Stimulated activated naive CD8-positive, alpha-beta T cell treated with anti-CD3 and anti-CD28 coated beads, Interleukin-15, amount 100 ng/mL, for 72 hours (primary cell): ENCODE measurements at regions not wholly inside any gene's neighbourhood (a gene's known extent, or its start where the extent isn't known, plus 50 kb on each side); places are given as distances from the start of the nearest gene placed in this dataset.
"Not testable (repeated sequence)": the region's sequence is repeated elsewhere in the genome, so short reads cannot be mapped to it uniquely, and the experiment has no call there.

ENCODE experiments used
- ATAC-seq: fragments of 150-1000 bp; cut with Tn5 transposase; 2 replicates; pipeline ENCODE4 v1.10.0; 2021; ENCODE audit warnings: mild to moderate bottlenecking, moderate library complexity
- DNase-seq, 2 donors: peaks; one replicate each; pipeline ENCODE4 v3.0.0; 2021 to 2022
- H3K27ac Mint-ChIP-seq, 2 donors: one replicate each; pipeline ENCODE4 v1.8.0; 2022; ENCODE audit warnings: mild to moderate bottlenecking in 2 of 2, mixed read lengths in 2 of 2, moderate library complexity in 2 of 2
- H3K27me3 Mint-ChIP-seq: one replicate; pipeline ENCODE4 v1.8.0; 2022; ENCODE audit warnings: mixed read lengths
- H3K4me1 Mint-ChIP-seq: one replicate; pipeline ENCODE4 v1.8.0; 2022; ENCODE audit warnings: mild to moderate bottlenecking, mixed read lengths
- H3K4me3 Mint-ChIP-seq, 2 donors: one replicate each; pipeline ENCODE4 v1.8.0; 2022; ENCODE audit warnings: mild to moderate bottlenecking in 2 of 2, mixed read lengths in 2 of 2, moderate library complexity in 1 of 2
- H3K9me3 Mint-ChIP-seq, 2 donors: one replicate each; pipeline ENCODE4 v1.8.0; 2022; ENCODE audit warnings: mixed read lengths in 2 of 2

DNA sequence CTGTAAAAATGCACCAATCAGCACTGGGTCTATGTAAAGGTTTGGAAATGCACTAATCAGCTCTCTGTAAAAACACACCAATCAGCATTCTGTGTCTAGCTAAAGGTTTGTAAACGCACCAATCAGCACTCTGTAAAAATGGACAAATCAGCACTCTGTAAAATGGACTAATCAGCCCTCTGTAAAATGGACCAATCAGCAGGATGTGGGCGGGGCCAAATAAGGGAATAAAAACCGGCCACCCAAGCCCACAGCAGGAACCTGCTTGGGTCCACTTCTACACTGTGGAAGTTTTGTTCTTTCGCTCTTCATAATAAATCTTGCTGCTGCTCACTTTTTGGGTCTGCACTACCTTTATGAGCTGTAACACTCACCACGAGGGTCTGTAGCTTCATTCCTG, 101.0 kb downstream of the SMC2 start:
- peaks cover 19% of the 10 kb centered on the region for H3K27me3 Mint-ChIP-seq
- H3K4me1 Mint-ChIP-seq, H3K4me3 Mint-ChIP-seq, DNase-seq, ATAC-seq, H3K27ac Mint-ChIP-seq, H3K9me3 Mint-ChIP-seq: not testable (repeated sequence)

DNA sequence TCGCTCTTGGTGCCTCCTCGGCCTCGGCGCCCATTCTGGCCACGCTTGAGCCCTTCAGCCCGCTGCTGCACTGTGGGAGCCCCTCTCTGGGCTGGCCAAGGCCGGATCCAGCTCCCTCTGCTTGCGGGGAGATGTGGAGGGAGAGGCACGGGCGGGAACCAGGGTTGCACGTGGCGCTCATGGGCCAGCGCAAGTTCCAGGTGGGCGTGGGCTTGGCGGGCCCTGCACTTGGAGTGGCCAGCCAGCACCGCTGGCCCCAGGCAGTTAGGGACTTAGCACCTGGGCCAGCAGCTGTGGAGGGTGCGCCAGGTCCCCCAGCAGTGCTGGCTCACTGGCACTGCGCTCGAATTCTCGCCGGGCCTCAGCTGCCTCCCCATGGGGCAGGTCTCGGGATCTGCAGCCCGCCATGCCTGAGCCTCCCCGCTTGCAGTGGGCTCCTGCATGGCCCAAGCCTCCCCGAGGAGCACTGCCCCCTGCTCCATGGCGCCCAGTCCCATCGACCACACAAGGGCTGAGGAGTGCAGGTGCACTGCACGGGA, 106.4 kb downstream of the SMC2 start:
- Mint-ChIP-seq H3K4me1 (no peaks in the 10 kb centered on the region), H3K9me3 (no peaks in the 10 kb centered on the region), H3K27me3 (no peaks in the 10 kb centered on the region), H3K27ac (no peak overlapping the region), H3K4me3 (no peak overlapping the region)
- DNase-seq (no peak), ATAC-seq (no peak)

DNA sequence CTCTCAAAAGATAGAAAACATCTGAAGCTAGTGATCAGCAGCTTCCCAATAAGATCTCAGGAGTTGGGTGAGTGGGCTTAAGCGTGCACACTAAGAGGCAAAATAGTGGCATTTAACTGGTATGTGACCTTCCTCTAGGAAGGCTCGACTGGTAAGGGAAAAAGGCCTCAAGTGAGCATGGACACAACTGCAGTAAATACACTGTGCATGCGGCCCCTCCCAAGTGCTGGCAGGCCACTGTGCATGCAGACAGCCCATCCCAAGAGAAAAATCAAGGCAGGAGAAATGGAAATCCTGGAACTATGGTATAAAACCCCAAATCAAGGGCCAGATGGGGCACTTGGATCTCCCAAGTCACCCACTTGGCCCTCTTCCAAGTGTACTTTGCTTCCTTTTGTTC, 112.7 kb downstream of the SMC2 start:
- no peaks in the 10 kb centered on the region for H3K9me3 Mint-ChIP-seq
- ATAC-seq (no peak), DNase-seq (no peak)
- no peaks in the 10 kb centered on the region for H3K4me1 Mint-ChIP-seq
- no peaks in the 10 kb centered on the region for H3K27me3 Mint-ChIP-seq
- H3K4me3 Mint-ChIP-seq = no peak overlapping the region
- H3K27ac Mint-ChIP-seq = no peak overlapping the region

DNA sequence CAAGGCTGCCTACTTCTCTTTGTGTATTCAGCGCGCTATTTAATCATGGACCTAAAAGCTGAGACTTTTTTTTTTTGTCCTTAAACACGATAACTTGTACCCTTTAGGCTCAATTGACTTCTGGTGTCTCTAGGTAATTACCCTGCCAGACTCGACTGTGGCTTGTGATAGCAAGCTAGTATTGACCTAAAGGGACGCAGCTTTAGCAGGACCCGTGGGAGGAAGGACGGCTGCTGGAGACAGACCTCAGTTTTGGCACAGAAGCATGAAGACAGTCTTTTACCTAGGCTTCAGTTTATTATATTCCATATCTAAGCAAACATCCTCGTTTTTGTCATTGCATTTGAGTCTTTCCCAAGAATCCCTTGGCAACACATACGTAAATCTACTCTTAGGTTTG, 115.3 kb downstream of the SMC2 start:
- H3K4me1 Mint-ChIP-seq = no peaks in the 10 kb centered on the region
- H3K27me3 Mint-ChIP-seq = no peaks in the 10 kb centered on the region

DNA sequence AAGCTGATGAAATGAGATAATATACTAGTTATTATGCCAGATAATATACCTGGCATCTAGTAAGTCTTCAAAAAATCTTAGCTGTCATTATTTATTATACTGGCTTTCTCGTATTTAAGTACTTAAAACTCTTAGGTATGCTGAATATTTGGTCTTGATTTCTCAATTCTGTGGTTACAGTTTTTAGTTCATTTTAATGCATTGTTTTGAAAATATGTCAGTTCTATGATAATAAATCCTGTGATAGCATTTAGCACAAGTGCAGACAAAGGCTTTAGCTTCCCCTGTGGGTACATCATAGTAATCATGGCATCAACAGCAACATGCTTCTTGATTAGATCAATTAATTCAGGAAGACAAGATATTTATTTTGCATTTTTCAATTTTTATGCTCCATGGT, 133.0 kb downstream of the SMC2 start:
- DNase-seq = no peak
- no peak overlapping the region for H3K4me3 Mint-ChIP-seq
- no peaks in the 10 kb centered on the region for H3K4me1 Mint-ChIP-seq
- ATAC-seq = no peak
- H3K9me3 Mint-ChIP-seq = no peaks in the 10 kb centered on the region
- no peaks in the 10 kb centered on the region for H3K27me3 Mint-ChIP-seq
- no peak overlapping the region for H3K27ac Mint-ChIP-seq

More for the DNA sequence above, 115.3 kb downstream of the SMC2 start:
- no peak overlapping the region for H3K4me3 Mint-ChIP-seq
- ATAC-seq (no peak), DNase-seq (no peak)
- H3K9me3 Mint-ChIP-seq = no peaks in the 10 kb centered on the region
- H3K27ac Mint-ChIP-seq = no peak overlapping the region

DNA sequence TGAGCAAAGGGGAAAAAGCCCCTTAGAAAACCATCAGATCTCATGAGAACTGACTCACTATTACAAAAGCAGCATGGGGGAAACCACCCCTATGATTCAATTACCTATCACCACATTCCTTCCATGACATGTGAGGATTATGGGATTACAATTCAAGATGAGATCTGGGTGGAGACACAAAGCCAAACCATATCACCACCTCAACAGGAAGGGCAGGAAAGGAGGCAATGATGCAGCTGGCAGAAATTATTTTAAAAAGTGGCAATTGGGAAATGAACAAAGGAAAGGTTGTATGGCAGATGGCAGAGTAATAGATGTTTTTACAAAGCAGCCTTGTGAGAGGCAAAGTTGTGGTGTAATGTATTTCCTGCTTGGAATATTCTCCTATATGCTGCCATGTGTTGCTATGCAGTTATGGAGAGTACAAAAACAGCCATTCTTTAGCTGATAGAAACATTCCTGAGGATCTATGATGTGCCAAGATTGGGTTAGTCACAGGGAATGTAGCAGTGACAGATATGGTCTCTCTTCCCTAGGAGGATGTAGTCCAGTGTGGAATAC, 138.8 kb downstream of the SMC2 start:
- H3K4me3 Mint-ChIP-seq = no peak overlapping the region
- no peak for ATAC-seq

DNA sequence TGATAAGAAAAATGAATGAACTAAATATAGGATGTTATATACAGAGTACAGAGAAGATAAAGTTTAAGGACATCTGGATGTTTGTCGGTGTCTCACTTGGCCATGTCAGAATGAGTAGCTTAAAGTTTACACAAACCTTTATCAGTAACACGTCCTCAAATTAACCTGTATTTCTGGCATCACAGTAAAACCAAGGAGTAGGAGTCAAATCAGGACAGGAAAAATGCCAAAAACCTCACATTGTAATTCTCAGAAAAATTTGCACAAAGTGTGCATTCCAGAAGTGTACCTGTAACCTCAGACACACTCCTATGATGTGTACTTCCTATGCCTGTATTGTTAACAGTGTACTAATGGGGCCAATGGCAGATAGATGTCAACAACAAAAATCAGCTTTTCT, 139.3 kb downstream of the SMC2 start:
- Mint-ChIP-seq H3K27me3 (no peaks in the 10 kb centered on the region), H3K9me3 (peaks cover 0 to 7% of the 10 kb centered on the region in 2 donors), H3K27ac (no peak overlapping the region), H3K4me3 (no peak overlapping the region), H3K4me1 (no peaks in the 10 kb centered on the region)
- ATAC-seq (no peak), DNase-seq (no peak)

More for the DNA sequence above, 138.8 kb downstream of the SMC2 start:
- H3K4me1 Mint-ChIP-seq = no peaks in the 10 kb centered on the region
- H3K27ac Mint-ChIP-seq = no peak overlapping the region
- H3K9me3 Mint-ChIP-seq = peaks cover 0 to 7% of the 10 kb centered on the region in 2 donors
- DNase-seq = no peak
- no peaks in the 10 kb centered on the region for H3K27me3 Mint-ChIP-seq

DNA sequence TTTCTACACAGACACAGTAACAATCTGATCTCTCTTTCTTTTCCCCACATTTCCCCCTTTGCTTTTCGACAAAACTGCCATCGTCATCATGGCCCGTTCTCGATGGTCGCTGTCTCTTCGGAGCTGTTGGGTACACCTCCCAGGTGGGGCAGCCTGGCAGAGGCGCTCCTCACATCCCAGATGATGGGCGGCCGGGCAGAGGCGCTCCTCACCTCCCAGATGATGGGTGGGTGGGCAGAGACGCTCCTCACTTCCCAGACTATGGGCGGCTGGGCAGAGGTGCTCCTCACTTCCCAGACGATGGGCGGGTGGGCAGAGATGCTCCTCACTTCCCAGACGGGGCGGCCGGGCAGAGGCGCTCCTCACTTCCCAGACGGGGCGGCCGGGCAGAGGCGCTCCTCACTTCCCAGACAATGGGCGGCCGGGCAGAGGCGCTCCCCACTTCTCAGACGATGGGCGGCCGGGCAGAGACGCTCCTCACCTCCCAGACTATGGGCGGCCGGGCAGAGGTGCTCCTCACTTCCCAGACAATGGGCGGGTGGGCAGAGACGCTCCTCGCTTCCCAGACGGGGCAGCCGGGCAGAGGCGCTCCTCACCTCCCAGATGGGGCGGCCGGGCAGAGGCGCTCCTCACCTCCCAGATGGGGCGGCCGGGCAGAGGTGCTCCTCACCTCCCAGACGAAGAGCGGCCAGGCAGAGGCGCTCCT, 140.7 kb downstream of the SMC2 start:
- H3K27me3 Mint-ChIP-seq, ATAC-seq: not testable (repeated sequence)

DNA sequence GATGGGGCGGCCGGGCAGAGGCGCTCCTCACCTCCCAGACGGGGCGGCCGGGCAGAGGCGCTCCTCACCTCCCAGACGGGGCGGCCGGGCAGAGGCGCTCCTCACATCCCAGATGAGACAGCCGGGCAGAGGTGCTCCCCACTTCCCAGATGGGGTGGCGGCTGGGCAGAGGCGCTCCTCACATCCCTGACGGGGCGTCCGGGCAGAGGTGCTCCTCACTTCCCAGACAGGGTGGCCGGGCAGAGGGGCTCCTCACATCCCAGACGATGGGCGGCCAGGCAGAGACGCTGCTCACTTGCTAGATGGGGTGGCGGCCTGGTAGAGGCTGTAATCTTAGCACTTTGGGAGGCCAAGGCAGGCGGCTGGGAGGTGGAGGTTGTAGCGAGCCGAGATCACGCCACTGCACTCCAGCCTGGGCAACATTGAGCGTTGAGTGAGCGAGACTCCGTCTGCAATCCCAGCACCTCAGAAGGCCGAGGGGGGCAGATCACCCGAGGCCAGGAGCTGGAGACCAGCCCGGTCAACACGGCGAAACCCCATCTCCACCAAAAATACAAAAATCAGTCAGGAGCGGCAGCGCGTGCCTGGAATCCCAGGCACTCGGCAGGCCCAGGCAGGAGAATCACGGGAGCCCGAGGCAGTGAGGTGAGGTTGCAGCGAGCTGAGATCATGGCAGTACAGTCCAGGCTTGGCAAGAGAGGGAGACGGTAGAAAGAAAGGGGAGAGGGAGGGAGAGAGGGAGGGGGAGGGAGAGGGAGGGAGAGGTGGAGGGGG, 141.4 kb downstream of the SMC2 start:
- H3K27me3 Mint-ChIP-seq, H3K4me1 Mint-ChIP-seq, H3K9me3 Mint-ChIP-seq, H3K27ac Mint-ChIP-seq, DNase-seq, H3K4me3 Mint-ChIP-seq, ATAC-seq: not testable (repeated sequence)

More for the DNA sequence above, 140.7 kb downstream of the SMC2 start:
- not testable (repeated sequence) for H3K27ac Mint-ChIP-seq, H3K4me3 Mint-ChIP-seq, H3K9me3 Mint-ChIP-seq, DNase-seq, H3K4me1 Mint-ChIP-seq

DNA sequence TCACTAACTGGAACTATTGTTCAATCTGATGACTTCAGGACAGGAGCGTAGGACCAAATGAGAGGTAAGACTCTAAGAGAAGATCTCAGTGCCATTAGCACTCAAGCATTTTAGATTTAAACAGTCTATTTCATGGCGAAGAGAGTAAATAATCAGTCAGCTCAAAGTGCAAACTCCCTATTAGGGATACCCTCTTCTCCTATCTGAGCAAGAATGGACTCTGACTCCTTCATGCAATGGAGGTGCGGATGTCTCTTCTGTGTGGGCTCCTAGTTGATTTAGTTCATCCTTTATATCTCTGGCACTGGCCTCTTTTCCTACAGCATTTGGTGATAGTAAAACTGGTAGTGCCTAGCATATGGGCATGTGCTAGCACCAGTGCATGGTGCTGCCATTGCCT, 144.6 kb downstream of the SMC2 start:
- no peaks in the 10 kb centered on the region for H3K27me3 Mint-ChIP-seq
- H3K4me1 Mint-ChIP-seq = no peaks in the 10 kb centered on the region
- ATAC-seq = no peak
- H3K4me3 Mint-ChIP-seq = no peak overlapping the region
- no peak for DNase-seq
- no peak overlapping the region for H3K27ac Mint-ChIP-seq
- peaks cover 0 to 7% of the 10 kb centered on the region in 2 donors for H3K9me3 Mint-ChIP-seq

DNA sequence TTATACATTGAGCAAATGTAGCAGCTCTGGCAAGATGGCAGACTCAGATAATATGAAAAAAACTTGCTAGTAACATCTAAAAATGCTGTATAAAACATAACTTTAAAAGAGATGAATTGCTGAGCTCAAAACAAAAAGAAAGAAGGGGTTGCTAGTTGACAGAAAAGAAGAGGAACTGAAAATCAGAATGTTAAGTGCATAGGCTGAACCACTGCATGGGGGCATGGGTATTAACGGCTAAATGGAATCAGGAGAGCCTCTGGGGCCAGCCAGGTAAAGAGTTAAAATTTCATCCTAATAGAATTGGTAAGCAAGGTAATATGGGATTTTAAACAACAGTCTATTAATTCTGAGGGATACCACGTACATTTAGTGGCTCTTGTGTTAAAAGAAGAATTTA, 146.8 kb downstream of the SMC2 start:
- Mint-ChIP-seq H3K27ac (no peak overlapping the region), H3K27me3 (no peaks in the 10 kb centered on the region), H3K4me3 (no peak overlapping the region), H3K9me3 (peaks cover 0 to 2% of the 10 kb centered on the region in 2 donors), H3K4me1 (no peaks in the 10 kb centered on the region)
- no peak for ATAC-seq
- no peak for DNase-seq

DNA sequence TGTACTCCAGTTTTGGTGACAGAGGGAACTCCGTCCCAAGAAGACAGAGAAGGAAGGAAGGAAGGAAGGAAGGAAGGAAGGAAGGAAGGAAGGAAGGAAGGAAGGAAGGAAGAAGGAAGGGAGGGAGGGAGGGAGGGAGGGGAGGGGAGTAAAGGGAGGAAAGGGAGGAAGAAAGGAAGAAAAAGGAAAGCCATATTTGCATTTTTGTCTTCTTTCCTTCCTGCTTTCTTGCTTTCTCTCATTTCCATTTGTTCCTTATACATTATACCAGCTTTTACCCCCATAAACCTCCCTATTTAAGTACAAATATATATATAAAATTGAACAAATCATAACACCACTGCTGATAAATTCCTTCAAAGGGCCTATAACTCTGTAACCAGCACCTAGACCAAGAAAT, 151.8 kb downstream of the SMC2 start:
- no peaks in the 10 kb centered on the region for H3K27me3 Mint-ChIP-seq
- H3K27ac Mint-ChIP-seq = no peak overlapping the region
- H3K4me1 Mint-ChIP-seq = no peaks in the 10 kb centered on the region
- no peak for ATAC-seq
- no peak for DNase-seq
- H3K4me3 Mint-ChIP-seq = no peak overlapping the region
- H3K9me3 Mint-ChIP-seq = no peaks in the 10 kb centered on the region

DNA sequence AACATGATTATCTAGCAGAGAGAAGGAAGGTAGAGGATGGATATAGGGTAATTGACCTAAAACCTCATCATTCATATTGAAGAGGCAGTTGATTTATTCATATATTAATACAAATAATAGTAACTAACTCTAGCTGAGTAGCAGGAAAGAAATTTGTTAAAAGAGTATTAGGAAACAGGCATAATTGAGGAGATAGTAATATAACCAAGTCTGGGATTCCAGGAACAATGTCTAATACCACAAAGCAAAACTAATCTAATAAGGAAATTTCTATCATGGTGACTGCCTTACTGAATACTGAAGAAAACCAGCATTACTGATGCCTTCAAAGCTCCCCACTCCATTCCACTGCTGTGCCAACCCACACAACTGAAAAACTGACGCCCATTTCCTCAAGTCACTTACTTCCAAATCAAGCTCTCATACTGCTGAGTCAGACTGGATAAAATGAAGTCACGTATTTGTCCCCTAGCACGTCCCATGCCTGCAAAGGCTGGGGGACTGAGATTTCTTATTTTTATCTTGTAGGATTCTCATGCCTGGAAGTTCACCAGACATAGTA, 153.9 kb downstream of the SMC2 start:
- DNase-seq = no peak
- Mint-ChIP-seq H3K9me3 (peaks cover 6 to 8% of the 10 kb centered on the region in 2 donors), H3K27me3 (no peaks in the 10 kb centered on the region), H3K4me1 (no peaks in the 10 kb centered on the region), H3K27ac (no peak overlapping the region), H3K4me3 (no peak overlapping the region)
- no peak for ATAC-seq

DNA sequence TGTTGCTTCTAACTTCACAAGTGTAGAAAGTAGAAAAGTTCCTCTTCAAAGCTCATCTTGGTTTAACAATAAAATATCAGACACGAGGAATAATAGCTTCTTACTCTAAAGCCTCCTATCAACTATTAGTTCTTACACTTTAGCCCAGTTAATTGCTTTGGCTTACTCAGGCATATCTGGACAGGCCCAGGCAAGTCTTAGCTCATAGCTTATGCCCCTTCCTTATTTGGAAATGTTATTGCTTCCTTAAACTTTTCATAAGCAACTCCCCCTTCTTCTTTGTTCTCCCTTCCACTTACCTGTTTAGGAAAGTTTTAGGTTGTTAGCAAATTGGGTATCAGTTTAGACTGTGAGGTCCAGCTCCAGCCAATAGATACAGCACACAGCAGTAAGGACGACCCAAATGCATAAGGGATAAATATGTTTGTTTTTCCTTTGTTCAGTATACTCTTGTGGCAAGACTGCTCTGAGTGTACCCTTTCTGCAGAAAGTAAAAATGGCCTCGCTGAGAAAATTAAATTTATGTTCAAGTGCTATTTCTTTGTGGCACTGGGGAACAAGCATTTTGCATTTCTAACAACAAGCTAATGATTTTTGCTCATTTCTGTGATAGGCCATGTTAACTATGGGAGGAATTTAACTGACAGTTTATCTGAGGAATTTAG, 162.1 kb downstream of the SMC2 start:
- H3K9me3 Mint-ChIP-seq = peaks cover 9 to 17% of the 10 kb centered on the region in 2 donors
- no peak for ATAC-seq

DNA sequence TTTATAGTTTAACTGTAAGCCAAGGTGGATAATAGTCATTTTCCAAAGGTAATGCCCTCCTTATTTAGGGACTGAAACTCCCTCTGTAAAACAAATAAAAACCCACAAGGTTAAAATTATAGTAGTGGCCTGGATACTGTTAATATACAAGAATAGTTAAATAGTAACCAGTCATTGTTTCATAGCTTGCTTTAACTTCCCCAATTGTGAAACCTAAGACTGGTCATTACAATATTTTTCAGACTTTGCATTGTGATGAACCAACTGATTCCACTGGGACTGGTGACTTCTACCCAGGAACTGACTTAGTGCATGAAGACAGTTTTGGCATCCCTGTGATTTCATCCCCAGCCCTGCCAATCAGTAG, 162.6 kb downstream of the SMC2 start:
- DNase-seq (no peak), ATAC-seq (no peak)
- Mint-ChIP-seq H3K4me1 (no peaks in the 10 kb centered on the region), H3K27me3 (peaks cover 16% of the 10 kb centered on the region), H3K27ac (no peak overlapping the region), H3K9me3 (peaks cover 9 to 17% of the 10 kb centered on the region in 2 donors), H3K4me3 (no peak overlapping the region)

More for the DNA sequence above, 162.1 kb downstream of the SMC2 start:
- Mint-ChIP-seq H3K27ac (peak overlapping the region in 1 of 2 donors; percentile 47), H3K27me3 (peaks cover 16% of the 10 kb centered on the region), H3K4me1 (no peaks in the 10 kb centered on the region), H3K4me3 (no peak overlapping the region)
- DNase-seq = no peak
